GM19397 (cell line): ENCODE measurements at regions not wholly inside any gene's neighbourhood (a gene's known extent, or its start where the extent isn't known, plus 50 kb on each side); places are given as distances from the start of the nearest gene placed in this dataset.

Experiments used
- ATAC-seq: cut with Tn5 transposase; IDR thresholded peaks from one replicate; pipeline ENCODE4 v1.9.1; 2021; ENCODE audit warnings: mild to moderate bottlenecking, moderate library complexity; ENCODE audit not compliant: unreplicated experiment

DNA sequence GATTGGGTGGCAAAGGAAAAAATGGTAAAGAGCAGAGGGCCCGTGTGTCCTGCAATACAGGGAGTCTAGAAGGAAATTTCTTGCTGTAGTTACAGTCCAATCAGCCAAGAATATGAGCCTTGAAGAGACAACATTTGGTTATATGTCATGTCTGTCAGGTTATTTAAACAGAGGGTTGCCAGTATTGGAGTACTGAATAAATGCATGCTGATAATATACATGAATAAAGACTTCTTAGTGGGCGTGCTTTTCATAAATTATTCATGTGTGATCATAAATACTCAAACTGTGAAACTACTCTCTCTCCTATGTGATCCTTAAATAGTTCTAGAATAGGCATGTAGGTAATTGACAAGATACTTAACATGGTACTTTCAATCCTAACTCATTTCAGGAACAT, 249.0 kb downstream of the CRPPA start:
- no peak for ATAC-seq

DNA sequence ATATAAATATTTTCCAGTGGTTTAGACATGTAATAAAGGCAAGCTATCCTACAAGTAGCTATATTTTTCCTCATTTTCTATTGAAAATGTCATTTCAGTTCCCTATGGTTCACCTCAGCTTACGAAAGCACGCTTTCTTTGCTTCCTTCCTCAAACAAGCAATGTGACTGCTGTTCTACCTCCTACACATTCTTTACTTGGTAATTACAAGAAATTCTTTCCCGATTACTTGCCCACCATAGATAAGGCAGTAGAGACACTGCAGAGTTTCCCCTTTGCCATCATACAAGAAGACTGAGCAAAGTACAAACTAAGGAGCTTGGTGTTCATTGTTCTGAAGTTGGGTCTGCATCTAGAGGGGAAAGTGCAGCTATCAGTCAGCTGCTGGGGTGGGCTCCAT, 249.4 kb downstream of the CRPPA start:
- ATAC-seq, result no peak

DNA sequence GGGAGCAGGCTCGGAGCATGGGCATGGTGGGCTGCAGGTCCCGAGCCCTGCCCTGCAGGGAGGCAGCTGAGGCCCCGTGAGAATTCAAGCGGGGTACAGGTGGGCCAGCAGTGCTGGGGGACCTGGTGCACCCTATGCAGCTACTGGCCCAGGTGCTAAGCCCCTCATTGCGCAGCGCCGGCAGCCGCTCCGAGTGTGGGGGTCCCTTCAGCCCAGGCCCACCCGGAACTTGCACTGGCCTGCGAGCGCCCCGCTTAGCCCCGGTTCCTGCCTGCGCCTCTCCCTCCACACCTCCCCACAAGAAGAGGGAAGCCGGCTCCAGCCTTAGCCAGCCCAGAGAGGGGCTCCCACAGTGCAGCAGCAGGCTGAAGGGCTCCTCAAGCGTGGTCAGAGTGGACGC, 250.7 kb downstream of the CRPPA start:
- no peak for ATAC-seq

GRCh38 chr7:16169537-16169936, 251.8 kb downstream of the CRPPA start:
- no peak for ATAC-seq

DNA sequence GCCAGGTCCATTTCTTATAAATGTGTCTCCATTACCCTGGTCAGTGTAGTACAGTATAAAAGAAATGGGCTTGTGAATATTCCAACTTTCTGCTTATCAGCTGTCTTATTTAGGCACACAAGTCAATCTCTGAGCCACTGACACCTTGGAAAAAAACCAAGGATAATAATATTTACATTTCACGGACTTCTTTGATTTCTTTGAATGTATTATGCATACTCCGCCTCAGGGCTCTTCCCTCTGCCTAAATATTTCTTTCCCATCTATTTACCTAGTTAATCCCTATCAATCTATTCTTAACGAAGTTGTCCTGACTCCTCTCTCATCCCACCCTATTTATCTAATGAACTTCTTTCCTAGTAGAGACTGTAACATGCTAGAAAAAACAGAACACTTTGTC, 253.8 kb downstream of the CRPPA start:
- no peak for ATAC-seq

DNA sequence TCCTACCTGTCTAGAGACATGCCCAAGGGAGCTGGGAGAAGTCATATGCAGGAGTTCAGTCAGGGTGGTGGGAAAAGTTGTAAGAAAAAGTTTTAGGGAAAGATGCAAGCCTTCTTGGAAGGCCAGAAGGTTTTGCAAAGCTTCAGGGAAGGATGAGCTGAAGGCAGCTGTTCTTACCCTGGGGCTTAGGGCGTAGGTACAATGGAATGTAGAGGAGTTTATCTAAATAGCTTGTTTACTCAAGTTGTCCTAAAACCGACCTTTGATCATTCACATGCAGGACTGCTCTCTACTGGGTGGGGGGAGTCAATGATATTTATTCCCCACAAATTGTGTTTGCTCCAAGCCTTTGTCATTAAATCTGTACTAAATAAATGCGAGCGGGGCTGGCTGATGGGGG, 277.0 kb downstream of the CRPPA start:
- no peak for ATAC-seq

- no peak for ATAC-seq
Observed at GRCh38 chr7:16137944-16138343, 283.4 kb downstream of the CRPPA start.

- ATAC-seq, result no peak
Observed at GRCh38 chr7:16136896-16137295, 284.4 kb downstream of the CRPPA start.

- no peak for ATAC-seq
Observed at GRCh38 chr7:16135658-16136057, 285.7 kb downstream of the CRPPA start.

GRCh38 chr7:16130111-16131110, 290.9 kb downstream of the CRPPA start:
- no peak for ATAC-seq

DNA sequence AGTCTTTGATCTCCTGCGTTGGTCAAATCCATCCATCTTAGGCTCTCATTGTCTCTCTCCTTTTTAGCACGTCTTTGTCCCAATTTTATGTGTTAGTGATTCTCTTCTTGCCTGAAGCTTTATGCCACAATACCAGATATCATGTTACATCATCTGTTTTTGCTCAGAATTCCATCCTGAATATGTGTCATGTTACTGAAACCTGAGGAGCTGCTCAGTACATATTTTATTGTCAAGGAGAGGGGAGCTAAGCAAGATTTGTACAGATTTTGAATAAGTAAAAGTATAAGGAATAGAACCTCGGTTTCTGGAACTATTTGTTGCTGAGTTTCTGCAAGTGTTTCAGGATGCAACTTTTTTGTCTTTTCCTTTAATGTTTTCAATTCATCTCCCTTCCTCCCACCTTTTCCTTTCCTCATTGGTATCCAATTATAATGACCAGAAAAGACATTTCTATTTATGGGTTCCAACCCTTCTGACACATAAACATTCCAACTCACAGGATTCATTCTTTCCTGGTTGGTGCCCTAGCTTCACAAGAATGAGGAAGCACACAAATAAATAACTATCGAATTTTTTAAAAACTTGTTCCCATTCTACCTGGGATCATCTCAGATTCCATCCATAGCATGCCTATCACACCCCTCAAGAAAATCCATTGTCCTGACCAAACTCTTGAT, 291.8 kb downstream of the CRPPA start:
- ATAC-seq, result no peak

- no peak for ATAC-seq
Observed at GRCh38 chr7:16123117-16123770, 298.1 kb downstream of the CRPPA start.

DNA sequence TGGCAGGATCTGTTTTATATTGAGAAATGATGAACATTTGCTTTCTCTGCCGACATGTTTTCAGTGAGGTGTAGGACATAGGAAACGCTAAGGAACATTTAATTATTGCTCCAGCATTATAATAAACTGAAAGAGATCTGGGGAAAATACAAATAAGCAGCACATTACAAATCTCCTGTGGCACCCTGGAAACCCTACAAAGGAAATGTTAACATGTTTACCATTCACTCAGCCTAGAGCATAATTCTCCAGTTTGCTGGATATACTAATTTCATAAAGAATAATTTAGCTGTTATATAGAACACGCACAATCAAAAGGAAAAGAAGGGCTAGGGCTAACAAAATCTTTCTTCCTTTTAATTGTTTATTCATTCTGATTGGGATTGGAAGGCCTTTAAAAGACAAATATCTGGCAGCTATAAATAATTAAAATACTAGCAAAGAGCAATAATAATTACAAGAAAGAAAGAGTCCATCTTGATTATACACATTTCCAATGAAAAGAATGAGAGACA, 299.4 kb downstream of the CRPPA start:
- ATAC-seq, result no peak

DNA sequence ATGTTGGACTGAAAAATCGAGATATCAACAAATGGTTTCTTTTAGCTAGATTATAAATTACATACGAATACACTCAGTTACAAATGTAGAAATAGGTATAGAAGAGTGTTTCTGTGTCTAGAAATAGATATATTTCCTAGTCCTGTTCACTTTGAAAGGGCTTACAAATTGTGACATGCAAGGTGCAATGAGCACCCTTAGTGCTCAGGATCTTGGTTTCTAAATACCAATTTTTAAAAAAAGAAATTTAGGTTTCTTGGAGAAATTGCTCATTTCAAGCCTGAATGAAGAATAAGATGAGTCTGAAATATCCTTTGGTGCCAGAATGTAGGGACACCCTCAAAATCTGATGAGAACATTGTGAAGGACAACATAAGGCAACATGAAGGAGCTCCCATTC, 306.0 kb downstream of the CRPPA start:
- no peak for ATAC-seq

GRCh38 chr7:16114633-16115032, 306.7 kb downstream of the CRPPA start:
- ATAC-seq, result no peak

GRCh38 chr7:16114071-16114470, 307.3 kb downstream of the CRPPA start:
- ATAC-seq, result no peak

- ATAC-seq, result no peak
Observed at GRCh38 chr7:16113058-16113457, 308.3 kb downstream of the CRPPA start.

GRCh38 chr7:16106869-16107268, 314.5 kb downstream of the CRPPA start:
- ATAC-seq, result no peak

- ATAC-seq, result no peak
Observed at GRCh38 chr7:16106300-16106699, 315.0 kb downstream of the CRPPA start.

DNA sequence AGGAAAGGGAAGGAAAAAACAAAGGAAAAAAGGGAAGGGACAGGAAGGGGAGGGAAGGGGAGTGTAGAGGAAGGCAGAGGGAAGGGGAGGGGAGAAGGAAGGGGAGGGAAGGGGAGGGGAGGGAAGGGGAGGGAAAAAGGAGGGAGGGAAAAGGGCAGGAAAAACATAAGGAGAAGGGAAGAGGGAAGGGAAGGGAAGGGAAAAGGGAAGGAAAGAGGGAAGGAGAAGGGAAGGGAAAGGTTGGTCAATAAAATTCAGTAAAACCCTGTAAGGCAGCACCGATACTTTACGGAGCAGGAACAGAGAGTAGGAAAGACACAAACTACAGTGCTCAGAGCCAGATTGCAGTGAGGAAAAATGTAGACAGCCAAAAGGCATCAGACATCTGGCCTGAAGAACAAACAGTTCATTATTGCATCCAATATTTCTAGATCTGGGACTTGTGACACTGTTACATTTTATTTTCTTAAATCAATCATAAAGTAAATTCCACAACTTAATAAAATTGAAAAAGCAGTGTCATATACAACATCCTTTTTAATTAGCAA, 322.0 kb downstream of the CRPPA start:
- ATAC-seq, result no peak

DNA sequence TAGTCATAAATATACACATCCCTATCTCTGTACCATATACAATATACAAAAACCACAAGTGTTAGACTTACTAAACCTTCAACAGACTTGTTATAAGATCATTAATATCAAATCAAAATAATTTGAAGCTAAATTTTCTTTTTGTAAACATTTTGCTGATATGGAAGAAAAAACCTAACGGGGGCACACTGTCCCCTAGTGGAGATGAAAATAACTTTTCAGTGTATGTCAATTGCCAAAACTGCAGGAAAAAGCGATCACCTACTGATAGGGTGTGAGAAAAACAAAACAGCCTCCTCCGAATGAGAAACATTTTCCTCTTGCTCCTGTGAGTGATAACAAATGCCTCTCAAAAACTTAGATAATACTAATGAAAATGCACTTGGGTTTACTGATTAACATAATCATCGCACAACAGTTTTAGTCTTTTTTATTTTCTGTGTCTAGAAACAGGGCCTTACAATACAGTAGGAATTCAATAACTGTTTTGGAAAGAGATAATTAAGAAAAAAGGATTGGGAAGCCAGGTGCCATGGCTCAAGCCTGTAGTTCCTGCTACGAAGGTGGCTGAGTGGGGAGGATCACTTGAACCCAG, 322.7 kb downstream of the CRPPA start:
- no peak for ATAC-seq
